GM10266 (cell line): ENCODE measurements at regions not wholly inside any gene's neighbourhood (a gene's known extent, or its start where the extent isn't known, plus 50 kb on each side); places are given as distances from the start of the nearest gene placed in this dataset.
"Not testable (repeated sequence)": the region's sequence is repeated elsewhere in the genome, so short reads cannot be mapped to it uniquely, and the experiment has no call there.

Experiments
- DNase-seq: peaks from one replicate; pipeline ENCODE4 v3.0.0; 2012; ENCODE audit errors: extremely low spot score
- CTCF ChIP-seq: IDR thresholded peaks from 2 replicates; pipeline ENCODE4 v1.5.1; 2012; ENCODE audit warnings: mild to moderate bottlenecking, low read depth; ENCODE audit not compliant: control insufficient read depth, insufficient read depth; ENCODE audit errors: missing control alignments

GRCh38 chr14:105911006-105911847 is 384.8 kb downstream of the TMEM121 start:
- TF ChIP-seq CTCF: no peak
- DNase-seq: no peak

- not testable (repeated sequence) for DNase-seq
Measured at GRCh38 chr14:105911848-105912292, 385.5 kb downstream of the TMEM121 start.

GRCh38 chr14:105912641-105913180 is 386.3 kb downstream of the TMEM121 start:
- no peak for TF ChIP-seq CTCF

GRCh38 chr14:105913221-105913620 is 386.8 kb downstream of the TMEM121 start:
- no peak for DNase-seq
- TF ChIP-seq CTCF: no peak

More at GRCh38 chr14:105912641-105913180, 386.3 kb downstream of the TMEM121 start:
- DNase-seq: no peak

GRCh38 chr14:105913861-105914260 is 387.5 kb downstream of the TMEM121 start:
- no peak for DNase-seq
- TF ChIP-seq CTCF: no peak

- DNase-seq: not testable (repeated sequence)
Measured at GRCh38 chr14:105914281-105914680, 387.9 kb downstream of the TMEM121 start.

- TF ChIP-seq CTCF: no peak
- DNase-seq: no peak
Measured at GRCh38 chr14:105914738-105915385, 388.5 kb downstream of the TMEM121 start.

GRCh38 chr14:105915546-105915945 is 389.2 kb downstream of the TMEM121 start:
- DNase-seq: not testable (repeated sequence)

- not testable (repeated sequence) for DNase-seq
Measured at GRCh38 chr14:105917136-105917932, 391.0 kb downstream of the TMEM121 start.
